ENCODE measurements at regions not wholly inside any gene's neighbourhood (a gene's known extent, or its start where the extent isn't known, plus 50 kb on each side); places are given as distances from the start of the nearest gene placed in this dataset.
"Not testable (repeated sequence)": the region's sequence is repeated elsewhere in the genome, so short reads cannot be mapped to it uniquely, and the experiment has no call there.

DNA sequence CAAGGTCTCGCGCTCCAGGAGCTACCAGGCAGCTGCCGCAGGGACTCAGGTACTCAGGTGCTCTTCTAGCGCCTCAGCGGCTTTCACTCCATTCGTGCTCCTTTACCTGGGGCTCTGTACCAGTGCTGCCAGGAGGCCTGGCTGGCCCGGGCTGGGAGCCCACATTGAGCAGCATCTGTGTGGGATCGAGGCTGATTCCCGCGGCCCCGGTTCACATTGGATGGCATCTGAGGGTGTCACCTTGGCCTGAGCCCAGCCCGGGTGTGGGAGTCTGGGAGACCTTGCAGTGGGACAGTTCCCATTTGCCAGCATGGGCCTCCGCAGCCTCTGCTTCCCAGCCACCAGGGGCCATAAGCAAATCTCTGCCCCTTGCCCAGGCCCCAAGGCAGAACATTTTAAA lies 96.9 kb downstream of the NPIPB11 start:
- not testable (repeated sequence) for DNase-seq

- DNase-seq, result no peak
Observed at GRCh38 chr16:29308644-29309546, 97.6 kb downstream of the NPIPB11 start.

- DNase-seq, result no peak
Observed at GRCh38 chr16:29307598-29308507, 98.7 kb downstream of the NPIPB11 start.

DNA sequence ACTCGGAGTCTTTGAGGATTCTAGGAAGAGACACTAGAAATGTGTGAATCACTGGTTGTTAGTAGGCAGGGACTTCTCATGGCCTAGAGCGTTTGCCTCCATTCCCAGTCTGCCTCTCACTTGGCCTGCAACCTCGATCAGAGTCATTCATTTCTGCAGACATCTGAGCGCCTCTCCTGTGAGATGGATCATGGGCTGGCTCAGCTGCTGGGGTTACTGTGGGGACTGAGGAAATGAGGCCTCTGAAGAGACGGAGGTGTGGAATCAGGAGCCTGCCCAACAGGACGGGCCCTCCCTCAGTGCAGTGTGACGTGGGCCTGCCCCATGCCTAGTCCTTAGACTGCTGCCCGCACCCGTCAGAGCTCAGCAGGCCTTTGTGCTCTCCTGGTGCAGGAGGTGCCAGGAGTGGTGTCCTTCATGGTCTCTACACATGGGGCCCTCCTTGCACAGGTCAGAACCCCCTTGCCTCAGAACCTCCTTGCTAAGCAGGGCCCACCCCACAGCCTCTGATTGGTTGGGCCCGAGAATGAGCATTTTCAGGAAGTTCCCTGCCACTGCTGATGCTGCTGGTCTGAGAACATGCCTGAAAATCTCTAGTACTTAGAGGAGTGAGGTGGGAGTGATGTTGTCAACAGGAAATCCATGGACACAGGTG lies 99.4 kb downstream of the NPIPB11 start:
- DNase-seq, result no peak

GRCh38 chr16:29306201-29306600 lies 100.3 kb downstream of the NPIPB11 start:
- no peak for DNase-seq

DNA sequence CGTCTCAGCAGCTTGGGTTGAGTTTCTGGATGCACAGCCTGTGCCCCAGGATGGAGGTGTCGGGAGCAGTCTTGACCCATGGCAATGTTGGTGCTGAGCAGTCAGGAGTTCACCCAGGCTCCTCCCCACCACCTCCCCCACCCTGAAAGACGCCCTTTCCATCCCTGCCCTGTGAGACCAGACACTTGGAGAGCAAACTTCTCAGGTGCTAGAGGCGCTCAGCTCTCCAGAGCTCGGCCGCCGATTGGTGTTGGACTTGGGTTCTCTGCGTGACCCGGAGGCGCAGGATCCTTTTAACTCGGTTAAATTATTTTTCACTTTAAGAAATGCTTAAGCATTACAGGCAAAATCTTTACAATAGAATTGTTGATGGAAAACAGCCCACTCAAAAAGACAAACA lies 101.5 kb downstream of the NPIPB11 start:
- not testable (repeated sequence) for DNase-seq

- DNase-seq, result no peak
Observed at GRCh38 chr16:29304251-29304650, 102.3 kb downstream of the NPIPB11 start.

DNA sequence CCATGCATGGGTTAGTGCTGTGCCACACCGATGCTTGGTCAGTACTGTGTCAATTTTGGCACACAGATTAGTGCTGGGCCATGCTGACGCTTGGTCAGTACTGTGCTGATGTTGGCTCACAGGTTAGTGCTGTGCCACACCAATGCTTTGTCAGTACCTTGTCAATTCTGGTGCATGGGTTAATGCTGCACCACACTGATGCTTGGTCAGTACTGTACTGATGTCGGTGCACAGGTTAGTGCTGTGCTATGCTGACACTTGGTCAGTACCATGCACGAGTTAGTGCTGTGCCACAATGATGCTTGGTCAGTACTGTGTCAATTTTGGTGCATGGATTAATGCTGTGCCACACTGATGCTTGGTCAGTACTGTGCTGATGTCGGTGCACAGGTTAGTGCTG lies 103.0 kb downstream of the NPIPB11 start:
- no peak for DNase-seq

DNA sequence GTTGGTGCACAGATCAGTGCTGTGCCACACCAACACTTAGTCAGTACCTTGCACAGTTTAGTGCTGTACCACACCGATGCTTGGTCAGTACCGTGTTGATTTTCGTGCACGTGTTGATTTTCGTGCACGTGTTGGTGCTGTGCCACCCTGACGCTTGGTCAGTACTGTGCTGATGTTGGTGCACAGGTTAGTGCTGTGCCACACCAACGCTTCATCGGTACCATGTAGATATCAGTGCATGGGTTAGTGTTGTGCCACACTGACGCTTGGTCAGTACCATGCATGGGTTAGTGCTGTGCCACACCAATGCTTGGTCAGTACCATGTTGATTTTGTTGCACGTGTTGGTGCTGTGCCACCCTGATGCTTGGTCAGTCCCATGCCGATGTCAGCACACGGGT lies 103.5 kb downstream of the NPIPB11 start:
- DNase-seq, result no peak

DNA sequence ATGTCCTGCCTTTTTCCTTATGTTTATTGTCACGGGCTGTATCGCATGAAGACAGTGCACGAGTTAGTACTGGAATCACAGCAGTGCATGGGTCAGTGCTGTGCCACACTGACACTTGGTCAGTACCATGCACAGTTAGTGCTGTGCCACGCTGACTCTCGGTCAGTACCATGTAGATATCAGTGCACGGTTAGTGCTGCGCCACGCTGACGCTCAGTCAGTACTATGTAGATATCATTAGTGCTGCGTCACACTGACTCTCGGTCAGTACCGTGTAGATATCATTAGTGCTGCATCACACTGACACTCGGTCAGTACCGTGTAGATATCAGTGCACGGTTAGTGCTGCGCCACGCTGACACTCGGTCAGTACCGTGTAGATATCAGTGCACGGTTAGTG lies 104.1 kb downstream of the NPIPB11 start:
- DNase-seq, result not testable (repeated sequence)

- not testable (repeated sequence) for DNase-seq
Observed at GRCh38 chr16:29301662-29302285, 104.7 kb downstream of the NPIPB11 start.

DNA sequence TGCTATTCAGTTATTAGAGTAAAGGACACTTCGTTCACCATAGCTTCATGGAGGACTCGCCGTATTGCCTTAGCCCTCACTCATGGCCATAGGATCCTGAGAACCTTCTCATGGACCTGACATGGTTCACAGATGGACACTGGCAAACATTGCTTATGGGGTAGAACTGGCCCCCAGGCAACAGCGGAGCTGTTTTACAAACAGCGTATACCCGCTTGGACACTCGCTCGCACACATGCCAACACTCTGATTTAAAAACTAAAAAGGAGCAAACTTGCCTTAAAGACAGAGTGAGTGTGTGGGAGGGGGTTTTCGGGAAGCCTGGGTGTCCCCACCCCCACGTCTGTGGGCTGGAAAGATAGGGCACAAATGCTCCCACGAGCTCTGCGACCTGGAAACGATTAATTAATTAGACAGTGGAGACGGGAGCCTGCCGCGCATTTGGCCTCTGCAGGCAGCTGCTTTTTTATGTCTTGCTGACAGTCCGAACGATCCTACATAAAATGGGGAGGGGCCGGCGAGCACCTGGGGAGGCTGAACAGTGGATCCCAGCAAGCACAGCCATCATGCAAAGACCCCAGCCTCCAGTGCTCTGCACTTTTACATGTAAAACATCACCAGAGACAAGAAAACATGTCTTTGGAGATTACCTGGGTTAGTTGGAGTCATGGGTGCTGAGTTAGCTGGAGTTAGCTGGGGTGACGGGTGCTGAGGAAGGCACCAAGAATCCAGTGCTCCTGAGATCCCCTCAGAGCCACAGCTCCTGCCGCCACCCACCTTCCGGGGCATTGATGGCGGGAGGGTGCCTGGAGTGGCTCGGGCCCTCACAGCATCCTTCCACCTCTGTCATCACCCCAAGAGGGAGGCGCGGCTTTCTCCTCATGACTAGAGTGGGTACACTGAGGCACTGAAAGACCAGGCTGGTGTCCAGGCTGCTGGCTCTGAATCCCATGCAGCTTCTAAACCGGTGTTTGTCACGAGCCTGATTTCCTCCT lies 105.7 kb downstream of the NPIPB11 start:
- DNase-seq, result not testable (repeated sequence)

- not testable (repeated sequence) for DNase-seq
Observed at GRCh38 chr16:29300030-29300491, 106.5 kb downstream of the NPIPB11 start.

- not testable (repeated sequence) for DNase-seq
Observed at GRCh38 chr16:29298997-29299396, 107.5 kb downstream of the NPIPB11 start.

DNA sequence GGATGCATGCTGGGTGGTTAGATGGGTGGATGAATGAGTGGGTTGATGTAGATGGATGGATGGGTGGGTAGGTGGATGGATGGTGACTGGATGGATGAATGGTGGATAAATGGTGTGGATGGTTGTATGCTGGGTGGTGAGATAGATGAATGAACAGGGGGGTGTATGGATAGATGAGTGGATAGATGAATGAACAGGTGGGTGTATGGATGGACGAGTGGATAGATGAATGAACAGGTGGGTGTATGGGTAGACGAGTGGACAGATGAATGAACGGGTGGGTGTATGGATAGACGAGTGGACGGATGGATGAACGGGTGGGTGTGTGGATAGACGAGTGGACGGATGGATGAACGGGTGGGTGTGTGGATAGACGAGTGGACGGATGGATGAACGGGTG lies 108.2 kb downstream of the NPIPB11 start:
- DNase-seq, result not testable (repeated sequence)

GRCh38 chr16:29297809-29298177 lies 108.7 kb downstream of the NPIPB11 start:
- DNase-seq, result not testable (repeated sequence)

GRCh38 chr16:29297144-29297808 lies 109.2 kb downstream of the NPIPB11 start:
- DNase-seq, result not testable (repeated sequence)

- DNase-seq, result not testable (repeated sequence)
Observed at GRCh38 chr16:29296176-29296575, 110.3 kb downstream of the NPIPB11 start.

GRCh38 chr16:29294951-29295795 lies 111.3 kb downstream of the NPIPB11 start:
- DNase-seq, result not testable (repeated sequence)
